H1 (cell line): ENCODE measurements at regions not wholly inside any gene's neighbourhood (a gene's known extent, or its start where the extent isn't known, plus 50 kb on each side); places are given as distances from the start of the nearest gene placed in this dataset.

ENCODE experiments used
- ATF2 ChIP-seq: IDR thresholded peaks from 2 replicates; pipeline ENCODE4 v1.6.1; 2012; ENCODE audit warnings: low read length, inconsistent platforms
- CEBPB ChIP-seq: IDR thresholded peaks from 2 replicates; pipeline ENCODE4 v1.6.1; 2012; ENCODE audit warnings: low read depth, low read length
- CTCF ChIP-seq, 3 experiments: IDR thresholded peaks; 1 replicate in 2 of 3; 2 replicates in 1 of 3; pipeline versions ENCODE4 v1.5.1 to v1.6.1; 2011; ENCODE audit warnings: low read length in 3 of 3, mild to moderate bottlenecking in 3 of 3, inconsistent platforms in 2 of 3, low read depth in 1 of 3, moderate library complexity in 1 of 3; ENCODE audit not compliant: insufficient read depth in 1 of 3; ENCODE audit errors: control extremely low read depth in 1 of 3
- EP300 ChIP-seq, 2 experiments: IDR thresholded peaks; 1 replicate in 1 of 2; 2 replicates in 1 of 2; pipeline ENCODE4 v1.6.1; 2011 to 2012; ENCODE audit warnings: low read depth in 2 of 2, low read length in 2 of 2, mild to moderate bottlenecking in 2 of 2, borderline replicate concordance in 1 of 2, inconsistent platforms in 1 of 2, moderate library complexity in 1 of 2
- POLR2AphosphoS5 ChIP-seq: IDR thresholded peaks from 2 replicates; pipeline ENCODE4 v1.6.1; 2011; ENCODE audit warnings: low read depth, low read length
- RBBP5 ChIP-seq: IDR thresholded peaks from 2 replicates; pipeline ENCODE4 v1.7.1; 2012; ENCODE audit warnings: low read depth, mild to moderate bottlenecking, inconsistent platforms, low read length, moderate library complexity, borderline replicate concordance

DNA sequence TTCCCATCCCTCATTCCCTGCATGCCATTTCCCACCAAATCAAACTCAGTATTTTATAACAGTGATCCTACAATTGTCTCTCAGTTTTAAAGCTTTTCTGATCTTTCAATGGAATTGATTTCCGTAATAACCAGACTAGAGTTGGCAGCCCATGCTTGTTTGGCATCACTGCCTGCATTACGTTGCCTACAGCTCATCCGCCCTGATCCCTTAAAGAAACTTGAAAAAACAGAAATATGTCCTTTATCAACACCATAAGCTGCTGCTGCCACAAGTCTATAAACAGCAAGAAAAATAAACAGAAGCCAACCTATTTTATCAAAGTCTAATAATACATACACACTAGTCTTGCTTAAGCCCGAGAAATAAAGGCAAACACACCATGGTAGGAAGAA, 331.0 kb downstream of the METTL4 start:
- TF ChIP-seq EP300 (IDR thresholded peaks at IDR 0.05; ENCODE audit: borderline replicate concordance in 1 of 2, low read depth in 2 of 2, low read length in 2 of 2) (no peak), POLR2AphosphoS5 (no peak), CTCF (IDR thresholded peaks at IDR 0.05; ENCODE audit: control extremely low read depth in 1 of 3, insufficient read depth in 1 of 3, low read depth in 1 of 3, low read length in 3 of 3) (no peak), CEBPB (no peak), RBBP5 (no peak), ATF2 (no peak)
